ENCODE measurements at regions not wholly inside any gene's neighbourhood (a gene's known extent, or its start where the extent isn't known, plus 50 kb on each side); places are given as distances from the start of the nearest gene placed in this dataset.

DNA sequence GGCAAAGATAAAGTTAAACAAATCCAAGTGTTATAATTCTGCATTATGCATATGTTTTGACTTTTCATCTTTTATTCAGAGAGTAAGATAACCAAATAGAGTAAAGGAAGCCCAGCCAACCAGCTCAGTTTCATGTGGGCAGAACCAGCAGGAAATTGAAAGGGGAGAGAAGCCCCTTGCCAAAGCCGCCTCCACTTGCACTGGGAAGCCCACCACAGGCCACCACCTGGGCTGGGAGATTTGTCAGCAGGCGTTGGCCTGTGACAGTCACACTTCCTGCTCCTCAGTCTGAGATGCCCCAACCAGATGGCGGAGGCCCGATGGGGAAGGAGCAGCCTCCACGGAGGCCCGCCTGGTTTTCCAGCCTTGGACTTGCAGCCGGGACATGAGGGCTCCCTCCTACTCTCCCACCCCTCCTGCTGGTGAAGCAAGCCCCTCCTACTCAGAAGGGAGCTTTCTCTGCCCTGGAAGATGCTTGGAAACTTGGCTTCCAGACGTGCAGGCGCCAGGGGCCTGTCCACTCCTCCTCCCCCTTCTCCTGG, 166.8 kb upstream of the SULF2 start:
- no peak overlapping the region for H3K27ac ChIP-seq (ENCODE audit: low read depth, low read length)
- no peaks in the 10 kb centered on the region for H3K36me3 ChIP-seq (ENCODE audit: control insufficient read depth in 1 of 2, insufficient read depth in 2 of 2, low read length in 2 of 2)
- H3K9ac ChIP-seq (ENCODE audit: low read depth in 1 of 2, low read length in 2 of 2): no peak overlapping the region
- no peak overlapping the region for H3K4me3 ChIP-seq (ENCODE audit: low read depth in 1 of 2, low read length in 2 of 2)
- H3K27me3 ChIP-seq (ENCODE audit: control insufficient read depth in 1 of 2, insufficient read depth in 2 of 2, low read length in 2 of 2): no peaks in the 10 kb centered on the region
- H3K9me3 ChIP-seq (ENCODE audit: control insufficient read depth in 1 of 2, low read length in 2 of 2): no peaks in the 10 kb centered on the region
- no peaks in the 10 kb centered on the region for H3K4me1 ChIP-seq (ENCODE audit: control insufficient read depth in 1 of 2, insufficient read depth in 2 of 2, low read length in 2 of 2)

DNA sequence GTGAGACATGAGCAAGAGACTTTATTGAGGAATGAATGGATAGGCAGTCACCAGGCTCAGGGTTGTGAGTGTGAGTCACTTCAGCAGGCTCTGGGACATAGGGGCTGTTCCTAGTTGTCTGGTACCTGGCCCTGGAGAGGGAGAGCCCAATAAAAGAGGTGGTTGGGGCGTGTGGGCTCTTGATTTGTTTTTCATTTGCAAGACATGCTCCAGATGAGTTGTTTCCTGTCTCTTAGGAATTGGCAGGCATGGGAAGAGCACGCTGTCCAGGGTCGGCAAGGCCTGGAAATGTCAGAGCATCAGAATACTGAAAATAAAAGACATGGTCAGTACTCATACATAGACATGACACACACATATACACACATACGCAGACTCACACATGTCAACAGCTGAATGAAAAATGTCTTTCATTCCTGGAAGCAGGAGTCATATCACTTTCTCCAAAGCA, 166.3 kb upstream of the SULF2 start:
- no peak overlapping the region for H3K4me3 ChIP-seq (ENCODE audit: low read depth in 1 of 2, low read length in 2 of 2)
- no peaks in the 10 kb centered on the region for H3K36me3 ChIP-seq (ENCODE audit: control insufficient read depth in 1 of 2, insufficient read depth in 2 of 2, low read length in 2 of 2)
- H3K9me3 ChIP-seq (ENCODE audit: control insufficient read depth in 1 of 2, low read length in 2 of 2): no peaks in the 10 kb centered on the region
- H3K27me3 ChIP-seq (ENCODE audit: control insufficient read depth in 1 of 2, insufficient read depth in 2 of 2, low read length in 2 of 2): no peaks in the 10 kb centered on the region
- no peak overlapping the region for H3K27ac ChIP-seq (ENCODE audit: low read depth, low read length)
- no peak overlapping the region for H3K9ac ChIP-seq (ENCODE audit: low read depth in 1 of 2, low read length in 2 of 2)
- H3K4me1 ChIP-seq (ENCODE audit: control insufficient read depth in 1 of 2, insufficient read depth in 2 of 2, low read length in 2 of 2): no peaks in the 10 kb centered on the region

DNA sequence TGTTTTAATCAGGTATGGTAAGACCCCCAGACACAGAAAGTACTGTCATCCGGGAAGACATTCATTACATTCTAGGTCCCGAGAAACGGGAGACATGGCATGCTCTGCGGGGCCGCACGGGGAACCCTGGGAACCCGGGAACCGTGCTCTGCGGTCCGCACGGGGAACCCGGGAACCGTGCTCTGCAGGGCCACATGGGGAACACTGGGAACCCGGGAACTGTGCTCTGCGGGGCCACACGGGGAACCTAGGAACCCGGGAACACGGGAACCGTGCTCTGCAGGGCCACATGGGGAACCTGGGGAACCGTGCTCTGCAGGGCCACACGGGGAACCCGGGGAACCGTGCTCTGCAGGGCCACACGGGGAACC, 165.6 kb upstream of the SULF2 start:
- no peak overlapping the region for H3K9ac ChIP-seq (ENCODE audit: low read depth in 1 of 2, low read length in 2 of 2)
- H3K36me3 ChIP-seq (ENCODE audit: control insufficient read depth in 1 of 2, insufficient read depth in 2 of 2, low read length in 2 of 2): no peaks in the 10 kb centered on the region
- no peak overlapping the region for H3K4me3 ChIP-seq (ENCODE audit: low read depth in 1 of 2, low read length in 2 of 2)
- no peak overlapping the region for H3K27ac ChIP-seq (ENCODE audit: low read depth, low read length)
- no peaks in the 10 kb centered on the region for H3K27me3 ChIP-seq (ENCODE audit: control insufficient read depth in 1 of 2, insufficient read depth in 2 of 2, low read length in 2 of 2)
- H3K9me3 ChIP-seq (ENCODE audit: control insufficient read depth in 1 of 2, low read length in 2 of 2): no peaks in the 10 kb centered on the region
- no peaks in the 10 kb centered on the region for H3K4me1 ChIP-seq (ENCODE audit: control insufficient read depth in 1 of 2, insufficient read depth in 2 of 2, low read length in 2 of 2)

DNA sequence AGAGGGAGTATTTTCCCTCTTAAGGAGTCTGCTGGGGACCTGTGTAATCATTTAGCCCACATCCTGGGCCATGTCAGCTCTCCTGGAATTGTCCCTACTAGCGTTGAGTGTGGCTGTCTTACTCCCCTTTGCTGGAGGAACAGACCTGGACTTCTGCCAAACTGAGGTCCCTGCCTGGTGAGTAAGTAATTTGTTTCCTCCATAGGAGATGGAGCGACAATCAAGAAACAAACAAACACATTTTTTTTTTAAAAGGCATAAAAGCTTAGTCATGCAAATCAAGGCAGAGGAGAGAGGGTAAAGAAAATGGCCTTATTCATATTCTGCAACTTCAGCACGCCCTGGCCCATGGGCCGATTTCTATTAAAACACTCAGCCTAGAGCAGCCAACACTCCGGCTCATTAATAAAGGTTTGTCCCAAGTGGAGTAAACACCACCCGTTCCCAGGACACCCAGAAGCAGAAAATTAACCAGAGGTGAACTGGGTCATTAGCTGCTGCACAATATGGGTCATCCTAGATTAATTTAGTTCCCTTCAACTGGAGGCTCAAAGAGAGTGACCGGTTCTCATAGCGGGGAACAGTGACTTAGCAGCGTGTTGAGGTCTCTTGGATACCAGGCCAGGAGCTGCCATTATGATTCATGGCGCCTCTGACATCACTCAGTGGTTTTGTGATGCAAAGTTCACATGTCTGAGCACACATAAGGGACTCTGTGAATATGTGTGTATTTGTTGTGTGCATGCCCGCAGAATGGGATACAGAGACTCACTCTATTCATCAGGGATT, 165.0 kb upstream of the SULF2 start:
- H3K9me3 ChIP-seq (ENCODE audit: control insufficient read depth in 1 of 2, low read length in 2 of 2): no peaks in the 10 kb centered on the region
- H3K4me1 ChIP-seq (ENCODE audit: control insufficient read depth in 1 of 2, insufficient read depth in 2 of 2, low read length in 2 of 2): no peaks in the 10 kb centered on the region
- no peak overlapping the region for H3K4me3 ChIP-seq (ENCODE audit: low read depth in 1 of 2, low read length in 2 of 2)
- no peak overlapping the region for H3K27ac ChIP-seq (ENCODE audit: low read depth, low read length)
- H3K27me3 ChIP-seq (ENCODE audit: control insufficient read depth in 1 of 2, insufficient read depth in 2 of 2, low read length in 2 of 2): peaks cover 0 to under 1% of the 10 kb centered on the region in 2 donors
- no peaks in the 10 kb centered on the region for H3K36me3 ChIP-seq (ENCODE audit: control insufficient read depth in 1 of 2, insufficient read depth in 2 of 2, low read length in 2 of 2)
- no peak overlapping the region for H3K9ac ChIP-seq (ENCODE audit: low read depth in 1 of 2, low read length in 2 of 2)

DNA sequence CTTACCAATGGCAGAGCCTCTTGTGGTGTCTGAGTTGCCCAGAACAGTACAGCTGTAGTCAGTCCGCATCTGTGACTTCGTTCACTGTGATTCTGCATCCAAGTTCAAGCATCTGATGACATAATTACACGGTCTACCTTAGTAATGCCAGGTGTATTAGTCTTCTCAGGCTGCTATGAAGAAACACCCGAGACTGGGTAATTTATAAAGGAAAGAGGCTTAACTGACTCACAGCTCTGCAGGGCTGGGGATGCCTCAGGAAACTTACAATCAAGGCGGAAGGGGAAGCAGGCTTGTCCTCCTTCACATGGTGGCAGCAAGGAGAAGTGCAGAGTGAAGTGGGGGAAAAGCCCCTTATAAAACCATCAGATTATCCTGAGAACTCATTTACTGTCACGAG, 163.9 kb upstream of the SULF2 start:
- H3K36me3 ChIP-seq (ENCODE audit: control insufficient read depth in 1 of 2, insufficient read depth in 2 of 2, low read length in 2 of 2): no peaks in the 10 kb centered on the region
- H3K27me3 ChIP-seq (ENCODE audit: control insufficient read depth in 1 of 2, insufficient read depth in 2 of 2, low read length in 2 of 2): peaks cover 0 to 6% of the 10 kb centered on the region in 2 donors
- H3K27ac ChIP-seq (ENCODE audit: low read depth, low read length): no peak overlapping the region

DNA sequence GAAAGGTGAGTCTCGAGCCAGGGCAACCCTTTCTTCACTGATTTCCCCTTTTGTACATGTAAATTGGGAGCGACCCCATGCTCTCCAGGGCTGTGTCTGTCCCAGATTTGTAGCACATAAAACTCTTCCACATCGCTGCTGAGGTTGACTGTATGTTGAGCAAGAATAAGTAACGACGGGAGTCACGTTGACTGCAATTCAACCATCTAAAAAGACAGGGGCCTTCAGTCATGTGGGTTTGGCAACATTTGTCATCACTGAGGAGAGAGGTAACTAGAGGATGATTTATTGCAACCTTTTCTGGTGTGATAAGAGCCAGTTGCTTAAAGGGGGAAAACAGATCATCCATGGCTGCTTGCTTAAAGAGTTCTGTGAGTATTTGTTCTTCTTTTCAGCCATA, 159.4 kb upstream of the SULF2 start:
- H3K27ac ChIP-seq (ENCODE audit: low read depth, low read length): no peak overlapping the region
- H3K4me1 ChIP-seq (ENCODE audit: control insufficient read depth in 1 of 2, insufficient read depth in 2 of 2, low read length in 2 of 2): no peaks in the 10 kb centered on the region
- H3K36me3 ChIP-seq (ENCODE audit: control insufficient read depth in 1 of 2, insufficient read depth in 2 of 2, low read length in 2 of 2): no peaks in the 10 kb centered on the region
- no peak overlapping the region for H3K9ac ChIP-seq (ENCODE audit: low read depth in 1 of 2, low read length in 2 of 2)
- no peak overlapping the region for H3K4me3 ChIP-seq (ENCODE audit: low read depth in 1 of 2, low read length in 2 of 2)
- H3K27me3 ChIP-seq (ENCODE audit: control insufficient read depth in 1 of 2, insufficient read depth in 2 of 2, low read length in 2 of 2): peaks cover 0 to 6% of the 10 kb centered on the region in 2 donors
- H3K9me3 ChIP-seq (ENCODE audit: control insufficient read depth in 1 of 2, low read length in 2 of 2): no peaks in the 10 kb centered on the region

More for the DNA sequence above, 163.9 kb upstream of the SULF2 start:
- Histone ChIP-seq H3K4me1 (ENCODE audit: control insufficient read depth in 1 of 2, insufficient read depth in 2 of 2, low read length in 2 of 2) (no peaks in the 10 kb centered on the region), H3K9ac (ENCODE audit: low read depth in 1 of 2, low read length in 2 of 2) (no peak overlapping the region), H3K9me3 (ENCODE audit: control insufficient read depth in 1 of 2, low read length in 2 of 2) (no peaks in the 10 kb centered on the region), H3K4me3 (ENCODE audit: low read depth in 1 of 2, low read length in 2 of 2) (no peak overlapping the region)

DNA sequence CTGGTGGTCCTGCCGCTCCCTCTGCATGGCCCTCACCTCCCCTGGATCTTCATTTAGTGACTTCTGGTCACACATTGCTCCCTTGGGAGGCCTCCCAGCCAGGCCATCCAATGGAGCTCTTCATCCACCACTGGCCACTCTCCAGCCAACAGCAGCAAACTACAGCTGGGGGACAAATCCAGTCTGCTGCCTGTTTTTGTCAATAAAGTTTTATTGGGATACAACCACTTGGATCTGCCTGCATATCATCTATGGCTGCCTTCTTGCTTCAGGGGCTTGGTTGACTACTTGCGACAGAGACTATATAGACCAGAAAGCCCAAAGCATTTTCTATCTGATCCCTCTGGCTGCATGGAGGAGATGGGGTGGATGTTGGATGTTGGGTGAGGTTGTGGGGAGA, 156.6 kb upstream of the SULF2 start:
- Histone ChIP-seq H3K27me3 (ENCODE audit: control insufficient read depth in 1 of 2, insufficient read depth in 2 of 2, low read length in 2 of 2) (peaks cover 0 to 6% of the 10 kb centered on the region in 2 donors), H3K27ac (ENCODE audit: low read depth, low read length) (no peak overlapping the region), H3K4me1 (ENCODE audit: control insufficient read depth in 1 of 2, insufficient read depth in 2 of 2, low read length in 2 of 2) (no peaks in the 10 kb centered on the region), H3K4me3 (ENCODE audit: low read depth in 1 of 2, low read length in 2 of 2) (no peak overlapping the region), H3K36me3 (ENCODE audit: control insufficient read depth in 1 of 2, insufficient read depth in 2 of 2, low read length in 2 of 2) (no peaks in the 10 kb centered on the region), H3K9me3 (ENCODE audit: control insufficient read depth in 1 of 2, low read length in 2 of 2) (no peaks in the 10 kb centered on the region), H3K9ac (ENCODE audit: low read depth in 1 of 2, low read length in 2 of 2) (no peak overlapping the region)

DNA sequence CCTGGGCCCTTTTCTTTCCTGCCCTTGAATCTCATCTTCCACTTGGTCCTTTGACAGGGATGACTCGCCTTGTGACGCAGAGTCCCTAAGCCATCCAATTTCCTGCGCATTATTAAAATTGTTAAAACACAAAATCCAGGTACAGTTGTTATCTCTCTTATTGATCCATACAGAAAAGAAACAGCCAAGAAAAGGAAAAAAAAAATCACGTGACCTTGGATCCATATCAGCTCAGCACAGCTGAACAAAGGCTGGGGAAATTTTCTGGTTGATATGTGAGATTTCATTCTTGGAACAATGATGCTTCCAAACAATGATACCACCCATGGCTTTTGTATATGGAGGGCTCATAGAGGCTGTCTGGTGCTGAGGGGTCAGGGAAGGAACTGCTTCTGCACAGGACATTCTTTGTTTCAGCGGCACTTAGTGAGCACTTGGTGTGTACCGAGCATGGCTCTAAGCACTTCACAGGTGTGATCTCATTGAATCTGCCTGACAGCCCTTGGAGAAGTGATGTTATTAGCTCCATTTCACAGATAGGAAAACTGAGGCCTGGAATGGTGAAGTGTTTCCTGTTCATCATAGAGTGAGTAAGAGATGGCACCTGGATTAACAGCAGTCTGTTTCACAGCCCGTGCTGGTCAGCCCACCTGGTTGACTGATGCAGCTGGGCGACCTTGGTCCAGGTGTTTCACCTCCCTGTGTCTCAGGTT, 155.0 kb upstream of the SULF2 start:
- H3K9me3 ChIP-seq (ENCODE audit: control insufficient read depth in 1 of 2, low read length in 2 of 2): no peaks in the 10 kb centered on the region
- no peak overlapping the region for H3K4me3 ChIP-seq (ENCODE audit: low read depth in 1 of 2, low read length in 2 of 2)
- H3K27me3 ChIP-seq (ENCODE audit: control insufficient read depth in 1 of 2, insufficient read depth in 2 of 2, low read length in 2 of 2): peaks cover 0 to 4% of the 10 kb centered on the region in 2 donors
- H3K9ac ChIP-seq (ENCODE audit: low read depth in 1 of 2, low read length in 2 of 2): no peak overlapping the region
- no peaks in the 10 kb centered on the region for H3K4me1 ChIP-seq (ENCODE audit: control insufficient read depth in 1 of 2, insufficient read depth in 2 of 2, low read length in 2 of 2)
- no peaks in the 10 kb centered on the region for H3K36me3 ChIP-seq (ENCODE audit: control insufficient read depth in 1 of 2, insufficient read depth in 2 of 2, low read length in 2 of 2)
- no peak overlapping the region for H3K27ac ChIP-seq (ENCODE audit: low read depth, low read length)

DNA sequence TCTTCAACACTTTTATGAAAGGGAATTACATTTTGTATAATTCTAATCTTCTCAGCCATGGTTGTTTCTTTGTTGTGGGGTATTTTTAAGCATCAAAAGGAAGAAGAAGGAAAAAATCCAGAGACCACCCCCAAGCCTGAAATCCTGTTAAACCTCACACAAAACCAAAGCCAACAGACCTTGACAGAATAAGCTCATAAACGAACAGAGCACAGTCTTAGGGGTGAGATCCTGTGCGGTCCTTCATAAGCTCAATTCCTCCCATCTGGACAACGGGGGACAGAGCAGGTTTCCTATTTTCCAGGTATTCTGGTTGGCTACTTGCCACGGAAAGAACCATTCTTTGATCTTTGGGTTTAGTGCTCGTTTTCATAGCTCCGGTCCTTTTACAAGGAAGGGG, 151.3 kb upstream of the SULF2 start:
- no peak overlapping the region for H3K9ac ChIP-seq (ENCODE audit: low read depth in 1 of 2, low read length in 2 of 2)
- H3K27me3 ChIP-seq (ENCODE audit: control insufficient read depth in 1 of 2, insufficient read depth in 2 of 2, low read length in 2 of 2): no peaks in the 10 kb centered on the region
- no peak overlapping the region for H3K27ac ChIP-seq (ENCODE audit: low read depth, low read length)
- no peaks in the 10 kb centered on the region for H3K36me3 ChIP-seq (ENCODE audit: control insufficient read depth in 1 of 2, insufficient read depth in 2 of 2, low read length in 2 of 2)
- no peaks in the 10 kb centered on the region for H3K4me1 ChIP-seq (ENCODE audit: control insufficient read depth in 1 of 2, insufficient read depth in 2 of 2, low read length in 2 of 2)
- H3K9me3 ChIP-seq (ENCODE audit: control insufficient read depth in 1 of 2, low read length in 2 of 2): no peaks in the 10 kb centered on the region
- no peak overlapping the region for H3K4me3 ChIP-seq (ENCODE audit: low read depth in 1 of 2, low read length in 2 of 2)

DNA sequence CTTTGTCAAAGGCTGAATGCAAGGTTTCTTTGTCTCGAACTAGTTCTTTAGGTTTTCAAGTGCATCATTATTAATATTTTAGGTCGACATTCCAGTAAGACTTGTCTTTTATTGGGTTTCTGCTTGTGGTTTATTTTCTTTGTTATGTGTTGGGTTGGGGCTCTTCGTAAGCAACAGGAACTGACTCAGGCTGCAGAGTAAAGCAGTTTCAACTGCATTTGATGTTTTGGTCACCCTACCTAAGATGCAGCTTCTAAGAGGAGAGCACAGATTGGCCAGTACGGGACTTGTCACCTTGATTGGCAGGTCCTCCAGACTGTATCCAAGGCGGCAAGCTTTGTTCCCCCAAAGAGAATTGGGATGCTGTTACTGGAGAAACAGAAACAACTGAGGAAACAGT, 149.5 kb upstream of the SULF2 start:
- no peak overlapping the region for H3K27ac ChIP-seq (ENCODE audit: low read depth, low read length)
- no peaks in the 10 kb centered on the region for H3K4me1 ChIP-seq (ENCODE audit: control insufficient read depth in 1 of 2, insufficient read depth in 2 of 2, low read length in 2 of 2)
- no peaks in the 10 kb centered on the region for H3K27me3 ChIP-seq (ENCODE audit: control insufficient read depth in 1 of 2, insufficient read depth in 2 of 2, low read length in 2 of 2)
- no peaks in the 10 kb centered on the region for H3K36me3 ChIP-seq (ENCODE audit: control insufficient read depth in 1 of 2, insufficient read depth in 2 of 2, low read length in 2 of 2)
- no peaks in the 10 kb centered on the region for H3K9me3 ChIP-seq (ENCODE audit: control insufficient read depth in 1 of 2, low read length in 2 of 2)
- no peak overlapping the region for H3K4me3 ChIP-seq (ENCODE audit: low read depth in 1 of 2, low read length in 2 of 2)
- H3K9ac ChIP-seq (ENCODE audit: low read depth in 1 of 2, low read length in 2 of 2): no peak overlapping the region
